ENCODE measurements at regions not wholly inside any gene's neighbourhood (a gene's known extent, or its start where the extent isn't known, plus 50 kb on each side); places are given as distances from the start of the nearest gene placed in this dataset.

DNA sequence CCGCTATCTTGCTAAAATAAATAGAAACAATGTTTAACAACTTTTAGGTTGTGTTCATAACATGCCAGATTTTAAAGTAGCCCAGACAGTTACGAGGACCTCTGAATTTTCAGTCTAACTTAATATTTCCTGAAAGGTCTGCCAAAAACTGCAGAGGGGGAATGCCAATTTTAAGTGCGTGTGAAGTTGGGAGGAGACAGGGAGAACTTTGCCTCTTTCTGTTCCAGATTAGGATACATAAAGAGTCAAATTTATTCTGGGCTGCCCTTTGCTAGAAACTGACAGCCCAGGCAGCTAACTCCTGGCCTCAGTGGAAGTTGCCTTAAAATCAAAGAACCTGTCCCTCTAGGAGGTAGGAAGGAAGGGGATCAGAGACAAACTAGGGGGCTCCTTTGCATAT lies 52.3 kb upstream of the PIP4K2A start:
- DNase-seq (ENCODE audit: low spot score), result no peak

DNA sequence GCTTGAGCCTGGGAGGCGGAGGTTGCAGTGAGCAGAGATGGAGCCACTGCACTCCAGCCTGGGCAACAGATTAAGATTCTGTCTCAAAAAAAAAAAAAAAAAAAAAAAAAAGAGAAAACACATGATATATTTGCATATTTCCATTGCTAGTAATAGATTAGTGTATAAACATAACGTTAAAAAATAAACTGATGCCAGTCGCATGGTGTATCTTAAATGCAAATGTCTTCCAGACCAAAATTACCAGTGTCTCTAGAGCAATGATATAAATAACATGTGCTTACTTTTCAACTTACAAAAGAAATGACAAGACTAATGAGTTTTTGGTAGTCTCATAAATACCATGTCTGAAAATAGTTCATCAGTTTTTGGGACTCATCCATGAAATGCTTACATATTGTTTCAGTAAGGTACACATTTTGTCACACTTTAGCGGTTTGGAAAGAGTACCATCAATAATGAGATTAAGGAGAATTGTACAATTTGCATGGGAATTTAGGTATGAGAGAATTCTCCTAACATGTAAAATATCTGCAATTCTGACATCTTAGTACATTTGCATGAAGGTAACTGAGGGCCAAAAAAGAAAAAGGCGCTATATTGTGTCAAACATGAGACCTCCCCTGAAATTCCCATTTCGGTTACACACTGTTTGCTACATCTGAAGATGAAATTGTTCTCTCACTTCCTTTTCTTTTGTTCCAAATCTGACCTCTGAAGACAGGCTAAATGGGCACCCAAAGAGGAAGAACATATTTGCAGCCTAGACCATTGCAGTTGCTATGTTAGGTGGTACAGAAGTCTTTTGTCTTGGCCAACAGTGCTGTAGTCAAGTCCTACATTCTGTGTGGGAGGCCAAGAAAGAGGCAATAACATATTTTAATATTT lies 51.5 kb upstream of the PIP4K2A start:
- no peak for DNase-seq (ENCODE audit: low spot score)

DNA sequence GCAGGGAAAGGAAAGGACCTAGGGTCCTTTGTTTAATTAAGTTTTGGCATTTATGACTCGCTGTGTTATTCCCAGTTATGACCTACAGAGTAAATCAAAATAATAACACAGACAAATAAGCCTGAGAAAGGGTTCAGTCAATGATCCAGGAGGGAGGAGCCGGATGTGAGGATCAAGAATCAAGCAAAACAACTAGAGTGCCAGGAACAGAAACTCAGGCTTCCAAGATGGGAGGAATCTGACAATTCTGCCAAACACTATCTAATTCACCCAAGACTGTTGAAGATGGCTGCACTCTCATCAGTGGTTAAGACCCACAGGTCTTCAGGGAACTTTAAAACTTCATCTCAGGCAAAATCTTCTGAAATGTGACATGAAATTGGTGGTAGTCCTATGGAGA lies 50.3 kb upstream of the PIP4K2A start:
- no peak for DNase-seq (ENCODE audit: low spot score)

Data from cerebellar cortex (tissue), 1 donor.